SK-N-SH treated with all-trans-retinoic acid at 6 μM for 48 hours (cell line): ENCODE measurements at regions not wholly inside any gene's neighbourhood (a gene's known extent, or its start where the extent isn't known, plus 50 kb on each side); places are given as distances from the start of the nearest gene placed in this dataset.

ENCODE experiments used
- ARNTL ChIP-seq: fragments of 450-650 bp; formaldehyde crosslinking; IDR thresholded peaks from 2 replicates; pipeline ENCODE4 v1.5.0; 2020; ENCODE audit warnings: low read depth, mild to moderate bottlenecking, moderate library complexity, borderline replicate concordance
- CREB5 ChIP-seq: fragments of 250-450 bp; sonication (Bioruptor Pico); IDR thresholded peaks from 2 replicates; pipeline ENCODE4 v1.5.1; 2020; ENCODE audit warnings: low read depth, mild to moderate bottlenecking, moderate library complexity
- GLIS3 ChIP-seq: fragments of 250-450 bp; sonication (Bioruptor Pico); IDR thresholded peaks from 2 replicates; pipeline ENCODE4 v1.5.0; 2020; ENCODE audit warnings: mild to moderate bottlenecking, moderate library complexity
- PATZ1 ChIP-seq: fragments of 250-450 bp; sonication (Bioruptor Pico); IDR thresholded peaks from 2 replicates; pipeline ENCODE4 v1.8.0; 2020; ENCODE audit warnings: mild to moderate bottlenecking, moderate library complexity, borderline replicate concordance
- POU6F1 ChIP-seq: fragments of 250-450 bp; sonication (Bioruptor Pico); IDR thresholded peaks from 2 replicates; pipeline ENCODE4 v1.8.0; 2021; ENCODE audit warnings: low read depth, mild to moderate bottlenecking, moderate library complexity, borderline replicate concordance
- PPARA ChIP-seq: fragments of 250-450 bp; sonication (Bioruptor Pico); IDR thresholded peaks from 2 replicates; pipeline ENCODE4 v1.5.0; 2020; ENCODE audit warnings: mild to moderate bottlenecking, borderline replicate concordance
- RARB ChIP-seq: fragments of 250-450 bp; sonication (Bioruptor Pico); IDR thresholded peaks from 2 replicates; pipeline ENCODE4 v1.8.0; 2021; ENCODE audit warnings: mild to moderate bottlenecking, moderate library complexity
- TCF4 ChIP-seq: fragments of 250-450 bp; sonication (Bioruptor Pico); IDR thresholded peaks from 2 replicates; pipeline ENCODE4 v1.8.0; 2021; ENCODE audit warnings: mild to moderate bottlenecking, moderate library complexity, borderline replicate concordance
- TSHZ2 ChIP-seq: fragments of 250-450 bp; sonication (Bioruptor Pico); IDR thresholded peaks from 2 replicates; pipeline ENCODE4 v1.5.0; 2020; ENCODE audit warnings: mild to moderate bottlenecking, moderate library complexity
- ZC3H10 ChIP-seq: fragments of 250-450 bp; sonication (Bioruptor Pico); IDR thresholded peaks from 2 replicates; pipeline ENCODE4 v1.5.1; 2021; ENCODE audit warnings: mild to moderate bottlenecking, moderate library complexity
- ZFP30 ChIP-seq: fragments of 450-650 bp; formaldehyde crosslinking; IDR thresholded peaks from 2 replicates; pipeline ENCODE4 v1.5.0; 2022; ENCODE audit warnings: mild to moderate bottlenecking, moderate library complexity
- ZNF8 ChIP-seq: fragments of 450-650 bp; formaldehyde crosslinking; IDR thresholded peaks from 2 replicates; pipeline ENCODE4 v1.5.0; 2020; ENCODE audit warnings: mild to moderate bottlenecking, moderate library complexity

GRCh38 chr6:106847116-106847515 is 127.4 kb downstream of the CD24 start:
- TF ChIP-seq ZFP30 (no peak), CREB5 (no peak), ZC3H10 (CRISPR knock-in tag) (no peak), POU6F1 (no peak), ZNF8 (CRISPR knock-in tag) (no peak), GLIS3 (CRISPR knock-in tag) (no peak), TSHZ2 (CRISPR knock-in tag) (no peak), ARNTL (CRISPR knock-in tag) (no peak), TCF4 (no peak), RARB (CRISPR knock-in tag) (no peak), PPARA (no peak), PATZ1 (CRISPR knock-in tag) (no peak)
